ENCODE measurements at regions not wholly inside any gene's neighbourhood (a gene's known extent, or its start where the extent isn't known, plus 50 kb on each side); places are given as distances from the start of the nearest gene placed in this dataset.

GRCh38 chr11:80227915-80228314 lies 787.1 kb upstream of the TENM4 start:
- TF ChIP-seq CTCF (IDR thresholded peaks at IDR 0.05) (no peak), POLR2A (IDR thresholded peaks at IDR 0.05) (no peak), POLR2AphosphoS5 (IDR thresholded peaks at IDR 0.05) (no peak)
